Activated T-helper 9 cell treated with anti-CD3 and anti-CD28 coated beads, Interleukin-2, amount 50 U/mL, for 16 hours (primary cell): ENCODE measurements at regions not wholly inside any gene's neighbourhood (a gene's known extent, or its start where the extent isn't known, plus 50 kb on each side); places are given as distances from the start of the nearest gene placed in this dataset.

Experiments used
- DNase-seq: peaks from one replicate; pipeline ENCODE4 v3.0.0-alpha.2; 2020; ENCODE audit warnings: low read depth

- no peak for DNase-seq
These were observed 183.9 kb downstream of the ARRDC4 start for GRCh38 chr15:98144388-98144787.

GRCh38 chr15:98146031-98146820 is 185.7 kb downstream of the ARRDC4 start:
- no peak for DNase-seq

GRCh38 chr15:98147415-98147814 is 186.9 kb downstream of the ARRDC4 start:
- DNase-seq = no peak

- no peak for DNase-seq
These were observed 189.6 kb downstream of the ARRDC4 start for GRCh38 chr15:98150084-98150483.

GRCh38 chr15:98150536-98150935 is 190.0 kb downstream of the ARRDC4 start:
- no peak for DNase-seq

GRCh38 chr15:98151096-98151495 is 190.6 kb downstream of the ARRDC4 start:
- DNase-seq = no peak

- DNase-seq = no peak
These were observed 191.7 kb downstream of the ARRDC4 start for GRCh38 chr15:98152156-98152555.

GRCh38 chr15:98154863-98155262 is 194.4 kb downstream of the ARRDC4 start:
- no peak for DNase-seq

- DNase-seq = no peak
These were observed 194.9 kb downstream of the ARRDC4 start for GRCh38 chr15:98155356-98155755.

- no peak for DNase-seq
These were observed 199.7 kb downstream of the ARRDC4 start for GRCh38 chr15:98160236-98160635.

- no peak for DNase-seq
These were observed 203.0 kb downstream of the ARRDC4 start for GRCh38 chr15:98163319-98164045.

GRCh38 chr15:98164571-98164970 is 204.1 kb downstream of the ARRDC4 start:
- DNase-seq = no peak

GRCh38 chr15:98164986-98165385 is 204.5 kb downstream of the ARRDC4 start:
- no peak for DNase-seq

- DNase-seq = no peak
These were observed 207.3 kb downstream of the ARRDC4 start for GRCh38 chr15:98167722-98168268.

- DNase-seq = no peak
These were observed 209.0 kb downstream of the ARRDC4 start for GRCh38 chr15:98169551-98169950.

- no peak for DNase-seq
These were observed 213.8 kb downstream of the ARRDC4 start for GRCh38 chr15:98174286-98174685.

GRCh38 chr15:98174841-98175240 is 214.3 kb downstream of the ARRDC4 start:
- DNase-seq = no peak

GRCh38 chr15:98177966-98178592 is 217.6 kb downstream of the ARRDC4 start:
- no peak for DNase-seq

GRCh38 chr15:98178861-98179260 is 218.4 kb downstream of the ARRDC4 start:
- DNase-seq = no peak

- DNase-seq = no peak
These were observed 227.0 kb downstream of the ARRDC4 start for GRCh38 chr15:98187549-98187948.

GRCh38 chr15:98190914-98191313 is 230.4 kb downstream of the ARRDC4 start:
- DNase-seq = no peak

GRCh38 chr15:98195796-98196195 is 235.3 kb downstream of the ARRDC4 start:
- DNase-seq = no peak

- no peak for DNase-seq
These were observed 235.9 kb downstream of the ARRDC4 start for GRCh38 chr15:98196371-98196770.
